22Rv1 (cell line): ENCODE measurements at regions not wholly inside any gene's neighbourhood (a gene's known extent, or its start where the extent isn't known, plus 50 kb on each side); places are given as distances from the start of the nearest gene placed in this dataset.

Experiments
- ZFX ChIP-seq: fragments of 450-650 bp; IDR thresholded peaks from 2 replicates; pipeline ENCODE4 v1.6.1; 2017; ENCODE audit warnings: antibody characterized with exemption, borderline replicate concordance
- TF ChIP-seq, protein P1 (sequence below): fragments of 450-650 bp; IDR thresholded peaks from 2 replicates; pipeline ENCODE4 v1.5.1; 2017; ENCODE audit warnings: mild to moderate bottlenecking

GRCh38 chr4:149269835-149270234 is 545.8 kb downstream of the IQCM start:
- TF ChIP-seq, protein P1, sequence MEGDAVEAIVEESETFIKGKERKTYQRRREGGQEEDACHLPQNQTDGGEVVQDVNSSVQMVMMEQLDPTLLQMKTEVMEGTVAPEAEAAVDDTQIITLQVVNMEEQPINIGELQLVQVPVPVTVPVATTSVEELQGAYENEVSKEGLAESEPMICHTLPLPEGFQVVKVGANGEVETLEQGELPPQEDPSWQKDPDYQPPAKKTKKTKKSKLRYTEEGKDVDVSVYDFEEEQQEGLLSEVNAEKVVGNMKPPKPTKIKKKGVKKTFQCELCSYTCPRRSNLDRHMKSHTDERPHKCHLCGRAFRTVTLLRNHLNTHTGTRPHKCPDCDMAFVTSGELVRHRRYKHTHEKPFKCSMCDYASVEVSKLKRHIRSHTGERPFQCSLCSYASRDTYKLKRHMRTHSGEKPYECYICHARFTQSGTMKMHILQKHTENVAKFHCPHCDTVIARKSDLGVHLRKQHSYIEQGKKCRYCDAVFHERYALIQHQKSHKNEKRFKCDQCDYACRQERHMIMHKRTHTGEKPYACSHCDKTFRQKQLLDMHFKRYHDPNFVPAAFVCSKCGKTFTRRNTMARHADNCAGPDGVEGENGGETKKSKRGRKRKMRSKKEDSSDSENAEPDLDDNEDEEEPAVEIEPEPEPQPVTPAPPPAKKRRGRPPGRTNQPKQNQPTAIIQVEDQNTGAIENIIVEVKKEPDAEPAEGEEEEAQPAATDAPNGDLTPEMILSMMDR: no peak
- no peak for TF ChIP-seq ZFX
